Right atrium auricular region (tissue), 2 donors: ENCODE measurements at regions not wholly inside any gene's neighbourhood (a gene's known extent, or its start where the extent isn't known, plus 50 kb on each side); places are given as distances from the start of the nearest gene placed in this dataset.

Experiments used
- DNase-seq: peaks from one replicate; pipeline ENCODE4 v3.0.0-alpha.2; 2019; ENCODE audit warnings: low spot score
- H3K27ac ChIP-seq, 2 donors: fragments of 200-600 bp; sonication (generic); 1 replicate in 1 of 2; 2 replicates in 1 of 2; pipeline ENCODE4 v1.5.1; 2016 to 2019
- H3K27me3 ChIP-seq, 2 donors: fragments of 200-600 bp; sonication (generic); one replicate each; pipeline versions ENCODE4 v1.5.1 to v1.6.0; 2017 to 2019
- H3K36me3 ChIP-seq: fragments of 200-600 bp; sonication (generic); one replicate; pipeline ENCODE4 v1.5.1; 2016
- H3K4me1 ChIP-seq, 2 donors: fragments of 200-600 bp; sonication (generic); one replicate each; pipeline versions ENCODE4 v1.5.1 to v1.6.0; 2017 to 2019
- H3K4me3 ChIP-seq, 2 donors: fragments of 200-600 bp; sonication (generic); 1 replicate in 1 of 2; 2 replicates in 1 of 2; pipeline ENCODE4 v1.5.1; 2017 to 2019; ENCODE audit warnings: mild to moderate bottlenecking in 1 of 2, moderate library complexity in 1 of 2
- H3K9me3 ChIP-seq, 2 donors: fragments of 200-600 bp; sonication (generic); one replicate each; pipeline ENCODE4 v1.5.1; 2019
- TF ChIP-seq, protein P1 (sequence below), 2 donors: fragments of 200-600 bp; sonication (generic); IDR thresholded peaks; one replicate each; pipeline ENCODE4 v1.5.1; 2019; ENCODE audit warnings: antibody characterized with exemption in 2 of 2

DNA sequence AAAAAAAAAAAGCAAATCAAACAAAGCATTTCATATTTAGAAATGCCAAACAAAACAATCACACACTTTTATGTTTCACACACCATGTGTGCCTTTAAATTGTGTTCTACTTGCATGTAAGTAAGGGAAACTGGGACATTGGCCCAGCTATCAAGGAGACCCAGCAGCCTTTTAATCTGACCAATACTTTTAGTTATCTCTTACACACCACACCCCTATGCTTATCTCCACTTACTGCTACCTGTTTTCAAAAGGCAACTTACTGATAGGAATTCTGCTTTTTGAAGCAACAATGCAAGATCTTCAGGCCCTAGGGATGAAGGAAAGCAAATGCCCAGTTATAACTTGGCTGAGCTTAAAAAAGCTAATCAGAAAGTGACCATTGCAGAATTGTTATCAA lies 1244.8 kb upstream of the SORCS1 start:
- DNase-seq, result no peak
- Histone ChIP-seq H3K27ac (no peak overlapping the region), H3K27me3 (no peaks in the 10 kb centered on the region), H3K9me3 (no peaks in the 10 kb centered on the region), H3K36me3 (no peaks in the 10 kb centered on the region), H3K4me1 (no peaks in the 10 kb centered on the region), H3K4me3 (no peak overlapping the region)
- TF ChIP-seq, protein P1, sequence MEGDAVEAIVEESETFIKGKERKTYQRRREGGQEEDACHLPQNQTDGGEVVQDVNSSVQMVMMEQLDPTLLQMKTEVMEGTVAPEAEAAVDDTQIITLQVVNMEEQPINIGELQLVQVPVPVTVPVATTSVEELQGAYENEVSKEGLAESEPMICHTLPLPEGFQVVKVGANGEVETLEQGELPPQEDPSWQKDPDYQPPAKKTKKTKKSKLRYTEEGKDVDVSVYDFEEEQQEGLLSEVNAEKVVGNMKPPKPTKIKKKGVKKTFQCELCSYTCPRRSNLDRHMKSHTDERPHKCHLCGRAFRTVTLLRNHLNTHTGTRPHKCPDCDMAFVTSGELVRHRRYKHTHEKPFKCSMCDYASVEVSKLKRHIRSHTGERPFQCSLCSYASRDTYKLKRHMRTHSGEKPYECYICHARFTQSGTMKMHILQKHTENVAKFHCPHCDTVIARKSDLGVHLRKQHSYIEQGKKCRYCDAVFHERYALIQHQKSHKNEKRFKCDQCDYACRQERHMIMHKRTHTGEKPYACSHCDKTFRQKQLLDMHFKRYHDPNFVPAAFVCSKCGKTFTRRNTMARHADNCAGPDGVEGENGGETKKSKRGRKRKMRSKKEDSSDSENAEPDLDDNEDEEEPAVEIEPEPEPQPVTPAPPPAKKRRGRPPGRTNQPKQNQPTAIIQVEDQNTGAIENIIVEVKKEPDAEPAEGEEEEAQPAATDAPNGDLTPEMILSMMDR (IDR thresholded peaks at IDR 0.05), result no peak

DNA sequence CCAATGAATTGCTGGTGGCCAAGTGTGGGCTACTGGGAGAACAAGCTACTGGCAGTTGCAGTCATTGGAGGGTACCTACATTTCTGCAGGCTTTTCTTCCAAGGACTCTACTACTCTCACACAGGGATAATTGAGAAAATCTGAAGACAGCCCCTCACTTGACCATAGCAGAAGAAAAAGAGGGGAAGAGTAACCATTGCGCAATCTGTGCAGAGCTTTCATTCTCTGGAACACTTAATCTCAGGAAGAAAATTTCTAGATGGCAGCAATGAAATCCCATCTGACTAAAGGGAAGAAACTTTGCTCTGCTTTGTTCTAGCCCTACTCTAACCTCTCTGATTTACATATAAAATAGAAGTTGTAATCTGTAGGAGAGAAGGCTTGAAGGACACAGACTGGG lies 1239.6 kb upstream of the SORCS1 start:
- Histone ChIP-seq H3K27ac (no peak overlapping the region), H3K36me3 (no peaks in the 10 kb centered on the region), H3K4me1 (no peaks in the 10 kb centered on the region), H3K4me3 (no peak overlapping the region), H3K9me3 (no peaks in the 10 kb centered on the region), H3K27me3 (no peaks in the 10 kb centered on the region)
- no peak for DNase-seq
- TF ChIP-seq, protein P1 (IDR thresholded peaks at IDR 0.05), result no peak

DNA sequence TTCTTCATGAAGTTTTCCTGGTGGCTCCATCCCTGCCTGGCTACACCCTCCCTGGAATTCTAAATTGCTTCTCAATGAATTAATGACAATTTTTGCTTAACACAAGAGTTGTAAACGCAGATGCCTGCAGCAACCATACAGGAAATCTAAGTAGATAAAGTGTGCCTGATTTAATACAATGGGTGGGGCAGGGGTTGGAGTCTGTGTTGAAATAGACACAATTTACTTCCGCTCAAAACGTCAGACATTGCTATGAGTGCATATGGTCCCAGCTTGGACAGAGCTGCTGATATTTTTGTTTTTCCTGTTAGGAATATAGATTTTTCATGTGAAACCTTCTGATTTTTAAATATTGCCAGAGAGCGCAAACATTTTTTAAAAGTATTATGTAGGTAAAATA lies 1235.0 kb upstream of the SORCS1 start:
- no peak overlapping the region for H3K27ac ChIP-seq
- H3K4me3 ChIP-seq, result no peak overlapping the region
- H3K9me3 ChIP-seq, result no peaks in the 10 kb centered on the region
- H3K36me3 ChIP-seq, result no peaks in the 10 kb centered on the region
- TF ChIP-seq, protein P1 (IDR thresholded peaks at IDR 0.05), result no peak
- no peak for DNase-seq
- no peaks in the 10 kb centered on the region for H3K27me3 ChIP-seq
- H3K4me1 ChIP-seq, result no peaks in the 10 kb centered on the region

DNA sequence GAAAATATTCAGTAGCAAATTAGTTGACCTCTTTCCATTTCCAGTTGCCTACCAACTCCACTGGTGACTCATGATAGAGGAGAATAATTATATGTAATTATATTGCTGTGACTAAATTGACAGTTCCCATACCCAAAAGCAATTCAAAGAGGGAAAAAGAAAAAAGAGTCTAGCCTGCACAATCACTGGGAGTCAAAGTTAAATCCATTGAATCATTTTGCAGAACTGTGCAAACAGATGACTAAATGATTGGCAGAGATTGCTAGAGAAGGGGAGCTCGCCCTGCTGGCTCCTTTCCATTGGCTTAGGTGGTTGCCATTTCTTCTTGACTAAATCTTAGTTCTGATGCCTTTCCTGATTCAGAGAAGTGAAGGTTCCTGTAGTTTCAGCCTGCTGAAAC lies 1228.6 kb upstream of the SORCS1 start:
- H3K27me3 ChIP-seq, result no peaks in the 10 kb centered on the region
- no peak overlapping the region for H3K4me3 ChIP-seq
- no peak for DNase-seq
- H3K27ac ChIP-seq, result no peak overlapping the region
- H3K4me1 ChIP-seq, result no peaks in the 10 kb centered on the region
- H3K36me3 ChIP-seq, result no peaks in the 10 kb centered on the region
- TF ChIP-seq, protein P1 (IDR thresholded peaks at IDR 0.05), result no peak
- no peaks in the 10 kb centered on the region for H3K9me3 ChIP-seq

DNA sequence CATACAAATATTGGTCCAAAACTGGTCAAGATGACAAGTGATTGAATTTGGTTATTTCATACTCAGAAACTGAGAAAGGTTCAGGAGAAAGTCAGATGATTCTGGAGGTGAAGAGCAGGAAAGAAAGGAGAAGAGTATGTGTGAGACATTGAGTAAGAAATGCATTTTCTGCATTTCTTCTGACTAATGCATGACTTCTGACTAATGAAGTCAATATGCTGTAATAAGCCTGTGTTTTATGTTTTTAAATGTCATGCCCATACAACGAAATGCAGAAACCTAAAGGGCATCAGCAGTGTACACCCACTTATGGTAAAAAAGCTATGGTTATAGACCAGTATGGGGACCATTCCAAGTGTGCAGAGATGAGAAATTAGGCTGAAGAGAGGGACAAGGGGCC lies 1227.8 kb upstream of the SORCS1 start:
- no peak for DNase-seq
- Histone ChIP-seq H3K4me3 (no peak overlapping the region), H3K27me3 (no peaks in the 10 kb centered on the region), H3K27ac (no peak overlapping the region), H3K9me3 (no peaks in the 10 kb centered on the region), H3K36me3 (no peaks in the 10 kb centered on the region), H3K4me1 (no peaks in the 10 kb centered on the region)
- TF ChIP-seq, protein P1 (IDR thresholded peaks at IDR 0.05), result no peak

DNA sequence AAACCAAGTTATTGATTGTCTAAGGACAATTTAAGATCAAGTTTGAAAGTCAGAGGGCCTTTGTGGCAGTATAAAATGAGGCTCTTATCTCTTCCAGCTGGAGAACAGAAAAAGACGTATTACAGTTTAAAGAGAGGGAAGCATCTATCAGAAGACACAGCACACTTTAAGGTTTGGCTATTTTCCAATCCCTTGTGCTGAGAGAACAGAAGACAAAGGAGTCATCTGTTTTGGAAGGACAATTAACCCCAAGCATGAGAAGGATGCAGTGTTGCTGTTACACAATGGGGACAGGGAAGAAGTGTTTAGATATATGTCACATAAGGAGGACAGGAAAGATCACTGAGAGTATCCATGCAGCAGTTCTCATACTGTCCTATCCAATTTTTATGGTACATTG lies 1224.2 kb upstream of the SORCS1 start:
- DNase-seq, result no peak
- Histone ChIP-seq H3K4me1 (no peaks in the 10 kb centered on the region), H3K4me3 (no peak overlapping the region), H3K27ac (no peak overlapping the region), H3K36me3 (no peaks in the 10 kb centered on the region), H3K27me3 (no peaks in the 10 kb centered on the region), H3K9me3 (no peaks in the 10 kb centered on the region)
- TF ChIP-seq, protein P1 (IDR thresholded peaks at IDR 0.05), result no peak
